Activated CD4-positive, alpha-beta T cell treated with anti-CD3 and anti-CD28 coated beads, Interleukin-2, Interleukin-6, amounts not matched to agents 100 ng/mL and 50 ng/mL, durations not matched to agents 16 hours and 8 hours (primary cell): ENCODE measurements at regions not wholly inside any gene's neighbourhood (a gene's known extent, or its start where the extent isn't known, plus 50 kb on each side); places are given as distances from the start of the nearest gene placed in this dataset.
"Not testable (repeated sequence)": the region's sequence is repeated elsewhere in the genome, so short reads cannot be mapped to it uniquely, and the experiment has no call there.

Source experiments
- DNase-seq: peaks from one replicate; pipeline ENCODE4 v3.0.0-alpha.2; 2020

GRCh38 chr16:72657164-72657563, 390.8 kb downstream of the ZFHX3 start:
- DNase-seq, result no peak

DNA sequence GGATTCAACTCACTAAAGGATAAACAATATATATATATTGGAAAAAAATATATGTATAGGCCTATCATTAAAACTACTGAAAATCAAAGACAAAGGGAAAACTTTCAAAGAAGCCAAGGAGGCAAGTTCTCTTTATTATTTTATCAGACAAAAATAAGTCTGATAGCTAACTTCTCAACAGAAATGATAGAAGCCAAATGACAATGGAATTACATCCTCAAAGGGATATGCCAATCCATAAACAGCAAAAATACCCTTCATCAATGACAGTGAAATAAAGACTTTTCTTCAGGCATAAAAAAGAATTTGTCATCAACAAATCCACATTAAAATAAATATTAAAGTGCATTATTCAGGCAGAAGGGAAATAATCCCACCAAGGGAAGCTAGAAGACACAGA, 393.4 kb downstream of the ZFHX3 start:
- no peak for DNase-seq

DNA sequence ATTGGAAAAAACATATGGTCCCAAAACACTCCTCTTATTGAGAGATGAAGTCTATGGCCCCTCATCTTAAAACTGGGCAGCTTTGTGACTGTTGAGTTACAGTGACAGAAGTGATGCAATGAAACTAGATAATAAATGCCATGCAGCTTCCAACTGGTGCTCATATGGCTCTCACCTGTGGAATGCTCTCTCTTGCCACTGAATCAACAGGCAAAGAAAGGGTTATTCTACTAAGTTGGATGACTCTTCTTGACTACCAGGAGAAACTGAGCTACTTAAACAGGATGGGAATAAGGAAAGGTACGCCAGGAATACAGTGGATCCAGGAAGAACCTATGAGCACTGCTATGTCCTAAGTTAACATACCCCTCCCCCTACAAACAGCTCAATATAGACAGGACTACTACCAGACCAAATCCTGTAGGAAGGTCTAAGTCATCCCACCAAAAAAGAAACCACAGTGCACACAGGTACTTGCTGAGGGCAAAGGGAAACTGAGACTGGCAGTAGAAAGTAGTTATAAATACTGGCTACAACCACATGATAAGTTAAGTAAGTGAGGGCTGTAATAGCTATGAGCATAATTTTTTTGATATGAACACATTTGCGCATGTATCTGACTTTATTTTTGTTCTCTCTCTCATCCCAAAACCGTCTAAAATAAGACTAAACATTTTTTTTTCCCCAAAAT, 398.5 kb downstream of the ZFHX3 start:
- no peak for DNase-seq

GRCh38 chr16:72646615-72647014, 401.3 kb downstream of the ZFHX3 start:
- DNase-seq, result no peak

DNA sequence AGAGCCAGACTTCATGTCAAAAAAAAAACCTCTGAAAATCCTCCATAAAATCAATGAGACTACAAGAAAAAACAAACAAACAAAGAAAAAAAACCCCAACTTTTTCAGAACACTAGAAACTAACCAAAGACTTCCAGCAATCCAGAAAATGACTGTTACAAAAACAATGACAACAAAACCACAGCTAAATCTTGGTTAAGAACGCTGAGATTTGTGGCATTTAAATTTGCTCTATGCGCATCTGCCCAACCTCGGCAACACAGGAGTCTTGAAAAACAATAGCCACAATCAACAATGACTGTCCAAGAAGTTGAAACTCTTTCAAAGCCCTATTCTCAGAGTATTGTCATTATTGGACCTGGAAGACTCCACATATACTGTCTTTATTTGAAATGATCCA, 402.4 kb downstream of the ZFHX3 start:
- no peak for DNase-seq

- DNase-seq, result no peak
These were observed 403.0 kb downstream of the ZFHX3 start for GRCh38 chr16:72644911-72645310.

GRCh38 chr16:72639494-72639893, 408.4 kb downstream of the ZFHX3 start:
- no peak for DNase-seq

DNA sequence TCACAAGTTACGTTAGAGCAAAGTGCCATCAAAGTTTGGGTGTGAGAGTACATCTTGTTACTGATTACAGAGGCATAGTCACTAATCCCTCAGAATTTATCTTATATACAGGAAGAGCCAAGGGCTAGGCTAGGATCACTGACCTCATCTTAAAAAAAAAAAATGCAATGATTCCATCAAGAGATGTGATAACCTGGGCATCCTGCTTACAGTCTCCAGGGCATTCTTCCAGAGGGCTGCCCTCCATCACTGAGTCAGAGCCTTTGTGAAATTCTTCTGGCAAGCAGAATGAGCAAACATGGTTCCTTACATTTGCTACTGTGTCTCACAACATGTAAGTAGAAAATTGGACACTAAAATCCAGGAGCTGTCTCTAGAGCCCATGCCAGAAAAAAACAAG, 410.6 kb downstream of the ZFHX3 start:
- DNase-seq, result no peak

DNA sequence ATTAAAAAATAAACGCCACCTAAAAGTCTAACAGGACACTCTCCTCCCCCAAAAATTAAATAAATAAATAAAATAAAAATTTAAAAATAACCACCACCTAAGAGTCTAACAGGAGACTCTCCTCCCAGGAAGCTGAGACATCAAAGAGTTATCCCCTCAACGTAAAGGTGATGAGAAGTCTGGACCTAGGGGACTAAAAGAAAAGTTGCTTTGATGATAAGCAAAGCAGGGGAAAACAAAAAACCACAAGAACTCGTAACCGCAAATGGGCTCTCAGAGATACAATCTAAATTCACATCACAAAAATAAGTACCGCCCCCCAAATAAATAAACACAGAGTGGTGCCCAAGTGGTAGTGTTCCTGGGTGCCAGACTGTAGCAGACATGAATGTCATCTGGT, 412.2 kb downstream of the ZFHX3 start:
- DNase-seq, result no peak

- DNase-seq, result no peak
These were observed 412.8 kb downstream of the ZFHX3 start for GRCh38 chr16:72635104-72635503.

DNA sequence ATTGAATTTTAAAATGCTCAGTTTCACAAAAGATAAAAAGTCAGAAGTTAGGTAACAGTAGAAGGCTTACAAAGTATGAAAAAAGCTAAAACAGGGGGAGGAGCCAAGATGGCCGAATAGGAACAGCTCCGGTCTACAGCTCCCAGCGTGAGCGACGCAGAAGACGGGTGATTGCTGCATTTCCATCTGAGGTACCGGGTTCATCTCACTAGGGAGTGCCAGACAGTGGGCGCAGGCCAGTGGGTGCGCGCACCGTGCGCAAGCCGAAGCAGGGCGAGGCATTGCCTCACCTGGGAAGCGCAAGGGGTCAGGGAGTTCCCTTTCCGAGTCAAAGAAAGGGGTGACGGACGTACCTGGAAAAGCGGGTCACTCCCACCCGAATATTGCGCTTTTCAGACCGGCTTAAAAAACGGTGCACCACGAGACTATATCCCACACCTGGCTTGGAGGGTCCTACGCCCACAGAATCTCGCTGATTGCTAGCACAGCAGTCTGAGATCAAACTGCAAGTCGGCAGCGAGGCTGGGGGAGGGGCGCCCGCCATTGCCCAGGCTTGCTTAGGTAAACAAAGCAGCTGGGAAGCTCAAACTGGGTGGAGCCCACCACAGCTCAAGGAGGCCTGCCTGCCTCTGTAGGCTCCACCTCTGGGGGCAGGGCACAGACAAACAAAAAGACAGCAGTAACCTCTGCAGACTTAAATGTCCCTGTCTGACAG, 420.6 kb downstream of the ZFHX3 start:
- DNase-seq, result not testable (repeated sequence)

GRCh38 chr16:72626623-72627022, 421.3 kb downstream of the ZFHX3 start:
- DNase-seq, result no peak

GRCh38 chr16:72621651-72622050, 426.3 kb downstream of the ZFHX3 start:
- no peak for DNase-seq

GRCh38 chr16:72620853-72621252, 427.1 kb downstream of the ZFHX3 start:
- no peak for DNase-seq

- DNase-seq, result no peak
These were observed 427.6 kb downstream of the ZFHX3 start for GRCh38 chr16:72620348-72620747.

- DNase-seq, result no peak
These were observed 432.1 kb downstream of the ZFHX3 start for GRCh38 chr16:72615856-72616255.

DNA sequence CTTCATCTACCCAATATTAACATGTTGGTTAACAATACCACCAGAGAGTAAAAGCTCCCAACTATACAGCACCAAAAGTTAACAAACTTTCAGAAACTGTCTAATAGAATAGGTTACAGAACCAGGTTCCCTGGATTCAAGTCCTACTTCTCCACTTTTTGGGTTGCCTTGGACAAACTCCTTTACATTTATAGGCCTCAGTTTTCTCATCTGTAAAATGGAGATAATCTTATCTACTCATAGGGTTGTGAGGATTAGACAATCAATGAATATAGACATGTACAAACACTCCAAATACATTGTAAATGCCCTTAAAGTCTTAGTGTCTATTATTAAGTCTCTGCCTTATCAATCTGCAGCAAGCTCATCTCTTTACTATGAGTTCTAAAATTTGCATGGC, 435.2 kb downstream of the ZFHX3 start:
- DNase-seq, result no peak

- no peak for DNase-seq
These were observed 435.7 kb downstream of the ZFHX3 start for GRCh38 chr16:72612256-72612655.

DNA sequence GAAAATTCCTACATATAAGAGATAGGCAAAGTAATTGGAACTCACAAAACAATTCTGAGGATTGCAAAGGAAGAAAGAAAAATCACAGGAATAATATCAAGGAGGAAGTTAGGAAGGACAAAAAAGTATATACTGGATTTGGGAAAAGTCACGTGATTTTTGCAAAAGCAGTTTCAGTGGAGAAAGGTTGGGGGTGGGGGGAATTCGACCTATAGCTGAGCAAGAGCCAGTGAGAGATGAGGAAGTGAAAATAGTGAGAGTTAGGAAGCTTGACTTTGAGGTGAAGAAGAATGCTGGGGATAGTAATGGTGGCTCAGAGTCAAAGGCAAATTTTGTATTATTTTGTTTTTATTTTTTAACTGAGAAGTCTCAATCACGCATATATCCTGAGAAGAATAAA, 438.0 kb upstream of the PMFBP1 start:
- no peak for DNase-seq

GRCh38 chr16:72609066-72609465, 437.1 kb upstream of the PMFBP1 start:
- no peak for DNase-seq

DNA sequence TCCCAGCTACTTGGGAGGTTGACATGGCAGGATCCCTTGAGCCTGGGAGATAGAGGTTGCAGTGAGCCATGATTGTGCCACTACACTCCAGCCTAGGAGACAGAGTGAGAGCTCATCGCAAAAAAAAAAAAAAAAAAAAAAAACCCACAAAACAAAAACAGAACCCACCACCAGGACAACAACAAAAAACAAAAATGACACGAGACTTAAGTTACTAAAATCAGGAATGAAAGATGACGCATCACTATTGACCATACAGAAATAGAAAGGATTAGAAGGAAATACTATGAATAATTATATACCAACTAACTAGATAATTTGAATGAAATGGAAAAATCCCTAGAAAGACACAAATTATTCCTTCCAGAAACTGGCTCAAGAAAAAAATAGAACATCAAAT, 432.4 kb upstream of the PMFBP1 start:
- no peak for DNase-seq

GRCh38 chr16:72602499-72602898, 430.5 kb upstream of the PMFBP1 start:
- DNase-seq, result no peak

- no peak for DNase-seq
These were observed 426.7 kb upstream of the PMFBP1 start for GRCh38 chr16:72598696-72599095.

GRCh38 chr16:72597938-72598337, 426.0 kb upstream of the PMFBP1 start:
- no peak for DNase-seq

GRCh38 chr16:72596373-72596772, 424.4 kb upstream of the PMFBP1 start:
- no peak for DNase-seq
